Esophagus squamous epithelium (tissue), 5 donors: ENCODE measurements at regions not wholly inside any gene's neighbourhood (a gene's known extent, or its start where the extent isn't known, plus 50 kb on each side); places are given as distances from the start of the nearest gene placed in this dataset.

Experiments used
- DNase-seq: peaks from one replicate; lab custom pipeline; 2025; lab: John Stamatoyannopoulos, UW
- H3K27ac ChIP-seq, 4 donors: fragments of 200-600 bp; sonication (generic); one replicate each; pipeline ENCODE4 v1.5.1; 2016 to 2019; ENCODE audit warnings: mild to moderate bottlenecking in 1 of 4
- H3K27me3 ChIP-seq, 4 donors: fragments of 200-600 bp; sonication (generic); 1 replicate in 3 of 4; 2 replicates in 1 of 4; pipeline versions ENCODE4 v1.5.1 to v1.6.0; 2017 to 2021; ENCODE audit warnings: antibody characterized with exemption in 1 of 4
- H3K36me3 ChIP-seq, 3 donors: fragments of 200-600 bp; sonication (generic); one replicate each; pipeline ENCODE4 v1.5.1; 2016 to 2019
- H3K4me1 ChIP-seq, 3 donors: fragments of 200-600 bp; sonication (generic); one replicate each; pipeline ENCODE4 v1.5.1; 2017 to 2019
- H3K4me3 ChIP-seq, 4 donors: fragments of 200-600 bp; sonication (generic); 1 replicate in 3 of 4; 2 replicates in 1 of 4; pipeline ENCODE4 v1.5.1; 2016 to 2019; ENCODE audit warnings: mild to moderate bottlenecking in 2 of 4, moderate library complexity in 1 of 4
- H3K9me3 ChIP-seq, 3 donors: fragments of 200-600 bp; sonication (generic); one replicate each; pipeline ENCODE4 v1.5.1; 2016 to 2019
- POLR2A ChIP-seq, 4 donors: fragments of 450-650 bp; IDR thresholded peaks; one replicate each; pipeline ENCODE4 v1.6.1; 2017; ENCODE audit warnings: antibody characterized with exemption in 4 of 4, mild to moderate bottlenecking in 4 of 4, moderate library complexity in 3 of 4
- WGBS, 2 donors: methylation state at CpG; one replicate each; pipeline ENCODE4 v1.1.5; 2018; 5-methylcytosine and 5-hydroxymethylcytosine counted together
- intact Hi-C: fragments of 100-400 bp; cut with DNase I; formaldehyde crosslinking; loops from one replicate; pipeline ENCODE4 v1.15.0; 2022
- TF ChIP-seq, protein P1 (sequence below), 6 experiments: fragments of 450-650 bp in 4 of 6; fragments of 200-600 bp in 2 of 6; sonication (generic) in 2 of 6; IDR thresholded peaks; one replicate each; pipeline ENCODE4 v1.5.1; 2016 to 2019; ENCODE audit warnings: antibody characterized with exemption in 6 of 6, mild to moderate bottlenecking in 4 of 6, moderate library complexity in 4 of 6
- donor health status: DM: yes; HTN: yes; CAD: no.

DNA sequence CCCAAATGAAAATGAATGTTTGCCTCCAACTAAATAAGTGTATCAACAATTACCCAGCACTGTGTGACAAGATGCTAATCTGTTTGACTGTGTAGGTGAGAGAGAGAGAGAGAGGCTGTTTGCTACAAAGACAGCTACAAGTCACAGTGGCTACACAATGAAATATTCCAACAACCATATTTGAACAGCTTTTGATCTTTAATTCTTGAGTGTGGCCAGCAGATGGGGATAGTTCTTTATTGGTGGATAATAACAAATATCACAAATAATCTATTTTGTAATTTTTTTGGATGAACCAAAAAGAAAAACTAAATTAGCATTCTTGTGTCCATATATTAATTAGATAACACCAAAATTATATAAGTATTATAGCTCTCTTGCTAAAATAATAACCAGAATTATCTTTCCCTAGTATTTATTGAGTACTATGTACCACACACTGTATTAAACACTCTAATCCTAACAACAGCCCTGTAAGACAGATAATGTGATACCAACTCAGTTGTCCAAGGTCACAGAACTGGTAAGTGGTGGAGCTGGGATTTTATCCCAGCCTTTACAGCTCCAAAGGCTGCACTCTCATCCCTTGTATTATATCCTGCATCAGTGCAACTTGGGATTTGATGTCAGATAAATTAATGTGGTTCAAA lies 61.9 kb upstream of the C3orf80 start:
- Histone ChIP-seq H3K27ac (no peak overlapping the region), H3K27me3 (no peaks in the 10 kb centered on the region), H3K4me3 (no peak overlapping the region), H3K9me3 (no peaks in the 10 kb centered on the region), H3K4me1 (no peaks in the 10 kb centered on the region), H3K36me3 (no peaks in the 10 kb centered on the region)
- intact Hi-C loops: loop anchor here (10.0 kb wide), 1 partner anchor 181 kb away; no protein-coding TSS in a partner anchor
- no peak for DNase-seq
- no peak for TF ChIP-seq POLR2A (IDR thresholded peaks at IDR 0.05)
- TF ChIP-seq, protein P1, sequence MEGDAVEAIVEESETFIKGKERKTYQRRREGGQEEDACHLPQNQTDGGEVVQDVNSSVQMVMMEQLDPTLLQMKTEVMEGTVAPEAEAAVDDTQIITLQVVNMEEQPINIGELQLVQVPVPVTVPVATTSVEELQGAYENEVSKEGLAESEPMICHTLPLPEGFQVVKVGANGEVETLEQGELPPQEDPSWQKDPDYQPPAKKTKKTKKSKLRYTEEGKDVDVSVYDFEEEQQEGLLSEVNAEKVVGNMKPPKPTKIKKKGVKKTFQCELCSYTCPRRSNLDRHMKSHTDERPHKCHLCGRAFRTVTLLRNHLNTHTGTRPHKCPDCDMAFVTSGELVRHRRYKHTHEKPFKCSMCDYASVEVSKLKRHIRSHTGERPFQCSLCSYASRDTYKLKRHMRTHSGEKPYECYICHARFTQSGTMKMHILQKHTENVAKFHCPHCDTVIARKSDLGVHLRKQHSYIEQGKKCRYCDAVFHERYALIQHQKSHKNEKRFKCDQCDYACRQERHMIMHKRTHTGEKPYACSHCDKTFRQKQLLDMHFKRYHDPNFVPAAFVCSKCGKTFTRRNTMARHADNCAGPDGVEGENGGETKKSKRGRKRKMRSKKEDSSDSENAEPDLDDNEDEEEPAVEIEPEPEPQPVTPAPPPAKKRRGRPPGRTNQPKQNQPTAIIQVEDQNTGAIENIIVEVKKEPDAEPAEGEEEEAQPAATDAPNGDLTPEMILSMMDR (IDR thresholded peaks at IDR 0.05): peak in 4 of 6 experiments; percentile 16 to 41 (median 30)

DNA sequence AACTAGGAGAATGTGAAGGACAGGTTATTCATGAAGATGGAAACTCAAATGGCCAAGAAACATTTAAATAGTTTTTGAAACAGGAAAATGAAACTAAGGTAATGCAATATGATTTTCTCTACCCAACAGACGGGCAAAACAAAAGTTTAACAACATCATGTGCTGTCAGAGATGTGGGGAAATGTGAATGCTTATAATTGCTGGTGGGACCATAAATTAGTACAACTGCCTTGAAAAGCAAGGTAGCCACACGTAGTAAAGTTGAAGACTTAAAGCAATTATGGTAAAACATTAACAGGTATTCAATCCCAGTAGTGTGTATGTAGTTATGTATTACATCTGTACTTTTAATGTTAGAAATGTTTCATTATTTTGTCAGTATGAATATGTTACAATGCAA lies 57.0 kb upstream of the C3orf80 start:
- Histone ChIP-seq H3K27ac (no peak overlapping the region), H3K27me3 (no peaks in the 10 kb centered on the region), H3K4me1 (no peaks in the 10 kb centered on the region), H3K4me3 (no peak overlapping the region), H3K36me3 (no peaks in the 10 kb centered on the region), H3K9me3 (no peaks in the 10 kb centered on the region)
- DNase-seq: no peak
- 44 to 63% methylated on average over 2 of the region's 2 CpGs for WGBS, 2 donors
- intact Hi-C loops: loop anchor here (10.0 kb wide), 1 partner anchor 177 kb away; no protein-coding TSS in a partner anchor
- no peak for TF ChIP-seq POLR2A (IDR thresholded peaks at IDR 0.05)
- TF ChIP-seq, protein P1 (IDR thresholded peaks at IDR 0.05): no peak

DNA sequence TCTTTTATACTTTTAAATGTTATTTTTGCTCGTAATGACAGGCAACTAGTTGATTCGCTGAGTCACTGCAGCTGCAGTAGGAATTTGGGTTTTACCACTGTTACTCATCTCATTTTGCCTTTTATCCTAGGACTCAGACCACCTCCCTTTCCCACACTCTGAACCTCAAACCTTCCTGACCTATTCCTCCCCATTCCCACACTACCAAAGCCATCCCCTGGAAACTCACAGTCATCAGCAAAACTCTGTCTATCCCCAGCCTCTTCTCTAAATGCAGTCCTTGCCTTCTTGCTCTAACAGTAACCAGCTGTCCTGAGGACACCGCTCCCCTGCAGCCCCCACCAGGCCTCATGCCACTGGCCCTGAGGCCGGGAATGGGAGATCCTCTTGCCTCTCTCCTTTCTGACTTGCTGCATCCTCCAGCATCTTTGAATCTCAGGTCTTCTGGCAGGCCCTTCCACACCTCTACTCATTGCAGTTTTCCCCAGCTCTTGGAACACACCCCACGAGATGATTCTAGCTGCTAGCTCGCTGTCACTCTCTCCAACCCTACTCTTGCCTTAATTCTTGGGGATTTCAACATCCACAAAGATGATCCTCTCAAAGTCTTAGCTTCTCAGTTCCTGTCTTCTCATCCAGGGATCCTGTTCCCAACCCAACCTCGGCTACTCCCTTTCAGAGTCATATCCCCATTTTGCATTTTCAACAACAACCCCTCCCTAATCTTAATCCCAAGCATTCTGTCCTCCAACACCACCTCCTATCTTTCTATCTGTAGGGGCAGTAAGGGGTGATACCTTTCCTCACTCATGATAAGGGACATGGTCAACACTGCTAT lies 55.9 kb upstream of the C3orf80 start:
- no peaks in the 10 kb centered on the region for H3K9me3 ChIP-seq
- no peak for DNase-seq
- no peak overlapping the region for H3K4me3 ChIP-seq
- no peaks in the 10 kb centered on the region for H3K27me3 ChIP-seq
- H3K36me3 ChIP-seq: no peaks in the 10 kb centered on the region
- TF ChIP-seq, protein P1 (IDR thresholded peaks at IDR 0.05): no peak
- no peak for TF ChIP-seq POLR2A (IDR thresholded peaks at IDR 0.05)
- intact Hi-C loops: loop anchor here (10.0 kb wide), 1 partner anchor 175 kb away; no protein-coding TSS in a partner anchor
- WGBS, 2 donors: 58 to 59% methylated on average over 7 of the region's 7 CpGs
- no peak overlapping the region for H3K27ac ChIP-seq
- H3K4me1 ChIP-seq: no peaks in the 10 kb centered on the region

DNA sequence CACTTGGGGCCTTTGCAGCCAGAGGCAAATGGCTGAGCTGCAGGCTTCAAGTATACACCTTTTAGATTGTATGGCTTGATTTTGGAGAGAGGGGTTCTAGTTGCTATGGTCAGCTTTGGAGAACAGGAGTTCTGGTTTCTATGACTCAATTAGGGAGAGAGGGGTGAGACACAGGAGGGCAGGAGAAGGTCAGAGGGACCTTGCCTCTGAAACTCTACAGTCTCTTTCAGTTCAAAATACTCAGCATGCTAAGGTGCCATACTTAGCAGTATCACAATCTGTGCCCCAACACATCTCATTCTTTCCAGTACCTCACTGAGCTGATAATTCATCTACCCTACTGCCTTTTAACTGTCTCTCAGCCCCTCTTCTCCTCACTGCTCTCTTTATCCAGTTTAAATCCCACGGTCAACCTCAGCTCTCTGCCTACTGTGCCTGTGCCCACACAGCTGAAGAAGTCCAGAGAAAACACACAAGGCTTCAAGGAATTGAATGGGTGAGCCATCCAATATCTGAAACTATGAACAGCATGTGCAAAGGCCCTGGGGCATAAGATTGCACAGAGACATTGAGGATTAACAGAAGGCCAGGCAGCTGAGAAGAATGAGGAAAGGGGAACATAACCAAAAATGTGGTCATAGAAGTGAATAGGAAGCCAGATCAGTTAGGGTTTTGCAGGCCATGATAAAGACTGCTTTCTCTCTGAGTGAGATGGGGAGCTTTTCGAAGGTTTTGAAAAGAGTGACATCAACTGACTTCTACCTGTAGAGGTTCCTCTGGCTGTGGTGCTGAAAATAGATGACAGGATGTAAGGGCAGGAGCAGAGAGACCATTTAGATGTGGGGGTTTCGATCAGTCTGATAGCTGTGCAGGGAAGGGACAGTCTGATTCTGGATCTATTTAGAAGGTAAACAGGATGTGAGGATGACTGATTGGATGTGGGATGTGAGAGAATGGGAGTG lies 54.5 kb upstream of the C3orf80 start:
- no peak for DNase-seq
- intact Hi-C loops: no loop called here
- Histone ChIP-seq H3K9me3 (no peaks in the 10 kb centered on the region), H3K4me1 (no peaks in the 10 kb centered on the region), H3K27ac (no peak overlapping the region), H3K4me3 (no peak overlapping the region), H3K27me3 (no peaks in the 10 kb centered on the region), H3K36me3 (no peaks in the 10 kb centered on the region)
- no peak for TF ChIP-seq POLR2A (IDR thresholded peaks at IDR 0.05)
- TF ChIP-seq, protein P1 (IDR thresholded peaks at IDR 0.05): no peak
- 69 to 85% methylated on average over 3 of the region's 3 CpGs for WGBS, 2 donors
